A549 (cell line): ENCODE measurements at regions not wholly inside any gene's neighbourhood (a gene's known extent, or its start where the extent isn't known, plus 50 kb on each side); places are given as distances from the start of the nearest gene placed in this dataset.

Source experiments
- CEBPB ChIP-seq, 2 experiments: fragments of >200 bp in 1 of 2; sonication (Bioruptor Twin) in 1 of 2; formaldehyde crosslinking in 1 of 2; IDR thresholded peaks; 2 replicates each; pipeline ENCODE4 v1.6.1; 2012 to 2016
- CHD2 ChIP-seq: fragments of 150-350 bp; IDR thresholded peaks from 2 replicates; pipeline ENCODE4 v1.6.1; 2014; ENCODE audit warnings: low read length; ENCODE audit not compliant: partially characterized antibody
- CHD4 ChIP-seq: fragments of 200-600 bp; sonication (generic); IDR thresholded peaks from 2 replicates; pipeline ENCODE4 v1.6.1; 2016; ENCODE audit warnings: antibody characterized with exemption, mild to moderate bottlenecking, borderline replicate concordance
- CTCF ChIP-seq: fragments of >200 bp; sonication (Bioruptor Twin); formaldehyde crosslinking; IDR thresholded peaks from 3 replicates; pipeline ENCODE4 v1.5.1; 2016
- EP300 ChIP-seq, 2 experiments: fragments of >200 bp; sonication (Bioruptor Twin); formaldehyde crosslinking; IDR thresholded peaks; 2 replicates in 1 of 2; 3 replicates in 1 of 2; pipeline ENCODE4 v1.6.1; 2016 to 2017
- HOXB5 ChIP-seq: fragments of 250-450 bp; sonication (Bioruptor Pico); IDR thresholded peaks from 2 replicates; pipeline ENCODE4 v1.5.0; 2020; ENCODE audit warnings: mild to moderate bottlenecking, moderate library complexity
- MAX ChIP-seq: IDR thresholded peaks from 2 replicates; pipeline ENCODE4 v1.6.1; 2012
- POLR2A ChIP-seq: IDR thresholded peaks from 2 replicates; pipeline ENCODE4 v1.6.1; 2012; ENCODE audit warnings: mild to moderate bottlenecking, low read length
- POLR2AphosphoS2 ChIP-seq: conservative IDR thresholded peaks from 2 replicates; pipeline ENCODE4 v1.6.1; 2012; ENCODE audit warnings: low read length, improper control_type of control experiment, inconsistent platforms
- TP53 ChIP-seq: fragments of 250-450 bp; sonication (Bioruptor Pico); IDR thresholded peaks from 2 replicates; pipeline ENCODE4 v1.5.0; 2021; ENCODE audit warnings: mild to moderate bottlenecking, moderate library complexity
- TF ChIP-seq, protein P1 (sequence below): fragments of 200-600 bp; sonication (generic); IDR thresholded peaks from 2 replicates; pipeline ENCODE4 v1.6.1; 2016; ENCODE audit warnings: antibody characterized with exemption, mild to moderate bottlenecking, moderate library complexity
- TF ChIP-seq, protein P2 (sequence below): fragments of 250-450 bp; sonication (Bioruptor Pico); IDR thresholded peaks from 2 replicates; pipeline ENCODE4 v1.5.0; 2020; ENCODE audit warnings: low read depth, mild to moderate bottlenecking, moderate library complexity
- TF ChIP-seq, protein P3 (sequence below): fragments of 250-450 bp; sonication (Bioruptor Pico); IDR thresholded peaks from 2 replicates; pipeline ENCODE4 v1.5.0; 2021; ENCODE audit warnings: mild to moderate bottlenecking, moderate library complexity, borderline replicate concordance

GRCh38 chr9:90986161-90986560 is 184.5 kb downstream of the SYK start:
- TF ChIP-seq, protein P1, sequence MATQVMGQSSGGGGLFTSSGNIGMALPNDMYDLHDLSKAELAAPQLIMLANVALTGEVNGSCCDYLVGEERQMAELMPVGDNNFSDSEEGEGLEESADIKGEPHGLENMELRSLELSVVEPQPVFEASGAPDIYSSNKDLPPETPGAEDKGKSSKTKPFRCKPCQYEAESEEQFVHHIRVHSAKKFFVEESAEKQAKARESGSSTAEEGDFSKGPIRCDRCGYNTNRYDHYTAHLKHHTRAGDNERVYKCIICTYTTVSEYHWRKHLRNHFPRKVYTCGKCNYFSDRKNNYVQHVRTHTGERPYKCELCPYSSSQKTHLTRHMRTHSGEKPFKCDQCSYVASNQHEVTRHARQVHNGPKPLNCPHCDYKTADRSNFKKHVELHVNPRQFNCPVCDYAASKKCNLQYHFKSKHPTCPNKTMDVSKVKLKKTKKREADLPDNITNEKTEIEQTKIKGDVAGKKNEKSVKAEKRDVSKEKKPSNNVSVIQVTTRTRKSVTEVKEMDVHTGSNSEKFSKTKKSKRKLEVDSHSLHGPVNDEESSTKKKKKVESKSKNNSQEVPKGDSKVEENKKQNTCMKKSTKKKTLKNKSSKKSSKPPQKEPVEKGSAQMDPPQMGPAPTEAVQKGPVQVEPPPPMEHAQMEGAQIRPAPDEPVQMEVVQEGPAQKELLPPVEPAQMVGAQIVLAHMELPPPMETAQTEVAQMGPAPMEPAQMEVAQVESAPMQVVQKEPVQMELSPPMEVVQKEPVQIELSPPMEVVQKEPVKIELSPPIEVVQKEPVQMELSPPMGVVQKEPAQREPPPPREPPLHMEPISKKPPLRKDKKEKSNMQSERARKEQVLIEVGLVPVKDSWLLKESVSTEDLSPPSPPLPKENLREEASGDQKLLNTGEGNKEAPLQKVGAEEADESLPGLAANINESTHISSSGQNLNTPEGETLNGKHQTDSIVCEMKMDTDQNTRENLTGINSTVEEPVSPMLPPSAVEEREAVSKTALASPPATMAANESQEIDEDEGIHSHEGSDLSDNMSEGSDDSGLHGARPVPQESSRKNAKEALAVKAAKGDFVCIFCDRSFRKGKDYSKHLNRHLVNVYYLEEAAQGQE, result no peak
- TF ChIP-seq, protein P2, sequence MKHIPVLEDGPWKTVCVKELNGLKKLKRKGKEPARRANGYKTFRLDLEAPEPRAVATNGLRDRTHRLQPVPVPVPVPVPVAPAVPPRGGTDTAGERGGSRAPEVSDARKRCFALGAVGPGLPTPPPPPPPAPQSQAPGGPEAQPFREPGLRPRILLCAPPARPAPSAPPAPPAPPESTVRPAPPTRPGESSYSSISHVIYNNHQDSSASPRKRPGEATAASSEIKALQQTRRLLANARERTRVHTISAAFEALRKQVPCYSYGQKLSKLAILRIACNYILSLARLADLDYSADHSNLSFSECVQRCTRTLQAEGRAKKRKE, result no peak
- no peak for TF ChIP-seq EP300 (IDR thresholded peaks at IDR 0.05)
- TF ChIP-seq CTCF, result no peak
- no peak for TF ChIP-seq TP53 (CRISPR knock-in tag)
- no peak for TF ChIP-seq POLR2AphosphoS2
- TF ChIP-seq, protein P3, sequence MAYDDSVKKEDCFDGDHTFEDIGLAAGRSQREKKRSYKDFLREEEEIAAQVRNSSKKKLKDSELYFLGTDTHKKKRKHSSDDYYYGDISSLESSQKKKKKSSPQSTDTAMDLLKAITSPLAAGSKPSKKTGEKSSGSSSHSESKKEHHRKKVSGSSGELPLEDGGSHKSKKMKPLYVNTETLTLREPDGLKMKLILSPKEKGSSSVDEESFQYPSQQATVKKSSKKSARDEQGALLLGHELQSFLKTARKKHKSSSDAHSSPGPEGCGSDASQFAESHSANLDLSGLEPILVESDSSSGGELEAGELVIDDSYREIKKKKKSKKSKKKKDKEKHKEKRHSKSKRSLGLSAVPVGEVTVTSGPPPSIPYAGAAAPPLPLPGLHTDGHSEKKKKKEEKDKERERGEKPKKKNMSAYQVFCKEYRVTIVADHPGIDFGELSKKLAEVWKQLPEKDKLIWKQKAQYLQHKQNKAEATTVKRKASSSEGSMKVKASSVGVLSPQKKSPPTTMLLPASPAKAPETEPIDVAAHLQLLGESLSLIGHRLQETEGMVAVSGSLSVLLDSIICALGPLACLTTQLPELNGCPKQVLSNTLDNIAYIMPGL (CRISPR knock-in tag), result no peak
- TF ChIP-seq POLR2A, result no peak
- no peak for TF ChIP-seq CHD2
- no peak for TF ChIP-seq HOXB5 (CRISPR knock-in tag)
- TF ChIP-seq CHD4, result no peak
- no peak for TF ChIP-seq CEBPB (IDR thresholded peaks at IDR 0.05)
- TF ChIP-seq MAX, result no peak
